ENCODE measurements at regions not wholly inside any gene's neighbourhood (a gene's known extent, or its start where the extent isn't known, plus 50 kb on each side); places are given as distances from the start of the nearest gene placed in this dataset.
"Not testable (repeated sequence)": the region's sequence is repeated elsewhere in the genome, so short reads cannot be mapped to it uniquely, and the experiment has no call there.

GRCh38 chr14:30272848-30273832 is 285.8 kb upstream of the G2E3 start:
- H3K9me3 ChIP-seq (ENCODE audit: control insufficient read depth in 2 of 2, insufficient read depth in 1 of 2, low read depth in 1 of 2, low read length in 1 of 2): no peaks in the 10 kb centered on the region
- 76 to 78% methylated on average over 14 of the region's 14 CpGs for WGBS, 2 donors
- H3K4me1 ChIP-seq (ENCODE audit: control insufficient read depth in 2 of 2, insufficient read depth in 2 of 2, low read length in 1 of 2): no peaks in the 10 kb centered on the region
- no peak overlapping the region for H3K27ac ChIP-seq (ENCODE audit: low read depth in 2 of 2, low read length in 1 of 2)
- H3K4me3 ChIP-seq (ENCODE audit: low read depth in 1 of 2, low read length in 2 of 2): no peak overlapping the region
- no peaks in the 10 kb centered on the region for H3K36me3 ChIP-seq (ENCODE audit: control insufficient read depth in 2 of 2, insufficient read depth in 2 of 2, low read length in 1 of 2)
- no peaks in the 10 kb centered on the region for H3K27me3 ChIP-seq (ENCODE audit: control insufficient read depth in 1 of 2, insufficient read depth in 2 of 2, low read length in 2 of 2)

- 92 to 94% methylated on average over 3 of the region's 3 CpGs for whole genome bisulfite sequencing, 2 donors
- no peaks in the 10 kb centered on the region for H3K4me1 ChIP-seq (ENCODE audit: control insufficient read depth in 2 of 2, insufficient read depth in 2 of 2, low read length in 1 of 2)
- no peak overlapping the region for H3K4me3 ChIP-seq (ENCODE audit: low read depth in 1 of 2, low read length in 2 of 2)
- no peaks in the 10 kb centered on the region for H3K36me3 ChIP-seq (ENCODE audit: control insufficient read depth in 2 of 2, insufficient read depth in 2 of 2, low read length in 1 of 2)
- H3K27me3 ChIP-seq (ENCODE audit: control insufficient read depth in 1 of 2, insufficient read depth in 2 of 2, low read length in 2 of 2): no peaks in the 10 kb centered on the region
- H3K9me3 ChIP-seq (ENCODE audit: control insufficient read depth in 2 of 2, insufficient read depth in 1 of 2, low read depth in 1 of 2, low read length in 1 of 2): no peaks in the 10 kb centered on the region
- no peak overlapping the region for H3K27ac ChIP-seq (ENCODE audit: low read depth in 2 of 2, low read length in 1 of 2)
These were observed 283.4 kb upstream of the G2E3 start for GRCh38 chr14:30275604-30276003.

DNA sequence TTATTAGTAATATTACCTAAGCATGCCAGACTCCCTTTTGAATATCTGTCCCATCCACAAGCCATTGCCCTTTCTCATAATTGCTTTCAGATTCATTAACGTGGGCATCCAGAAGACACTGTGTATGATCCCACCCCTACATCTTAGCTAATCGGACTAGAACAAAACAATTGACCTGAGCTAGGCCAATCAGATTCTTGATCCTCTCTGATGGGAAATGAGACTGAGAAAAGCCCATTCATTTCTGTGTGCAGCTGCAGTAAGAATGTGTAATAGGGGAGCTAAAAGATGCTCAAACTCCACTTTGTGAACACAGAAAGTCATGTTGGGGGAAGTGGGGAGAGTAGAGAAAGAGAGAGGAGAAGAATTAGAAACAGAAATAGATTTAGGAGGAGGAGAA is 281.7 kb upstream of the G2E3 start:
- no peak overlapping the region for H3K4me3 ChIP-seq (ENCODE audit: low read depth in 1 of 2, low read length in 2 of 2)
- no peaks in the 10 kb centered on the region for H3K4me1 ChIP-seq (ENCODE audit: control insufficient read depth in 2 of 2, insufficient read depth in 2 of 2, low read length in 1 of 2)
- no peaks in the 10 kb centered on the region for H3K9me3 ChIP-seq (ENCODE audit: control insufficient read depth in 2 of 2, insufficient read depth in 1 of 2, low read depth in 1 of 2, low read length in 1 of 2)
- H3K27ac ChIP-seq (ENCODE audit: low read depth in 2 of 2, low read length in 1 of 2): no peak overlapping the region
- 72 to 74% methylated on average over 2 of the region's 2 CpGs for WGBS, 2 donors
- no peaks in the 10 kb centered on the region for H3K36me3 ChIP-seq (ENCODE audit: control insufficient read depth in 2 of 2, insufficient read depth in 2 of 2, low read length in 1 of 2)
- H3K27me3 ChIP-seq (ENCODE audit: control insufficient read depth in 1 of 2, insufficient read depth in 2 of 2, low read length in 2 of 2): no peaks in the 10 kb centered on the region

- H3K27me3 ChIP-seq (ENCODE audit: control insufficient read depth in 1 of 2, insufficient read depth in 2 of 2, low read length in 2 of 2); H3K4me3 ChIP-seq (ENCODE audit: low read depth in 1 of 2, low read length in 2 of 2); H3K4me1 ChIP-seq (ENCODE audit: control insufficient read depth in 2 of 2, insufficient read depth in 2 of 2, low read length in 1 of 2); H3K9me3 ChIP-seq (ENCODE audit: control insufficient read depth in 2 of 2, insufficient read depth in 1 of 2, low read depth in 1 of 2, low read length in 1 of 2); H3K27ac ChIP-seq (ENCODE audit: low read depth in 2 of 2, low read length in 1 of 2); H3K36me3 ChIP-seq (ENCODE audit: control insufficient read depth in 2 of 2, insufficient read depth in 2 of 2, low read length in 1 of 2): not testable (repeated sequence)
- 83 to 92% methylated on average over 2 of the region's 2 CpGs for WGBS, 2 donors
These were observed 280.1 kb upstream of the G2E3 start for GRCh38 chr14:30278856-30279255.

- Histone ChIP-seq H3K27me3 (ENCODE audit: control insufficient read depth in 1 of 2, insufficient read depth in 2 of 2, low read length in 2 of 2) (no peaks in the 10 kb centered on the region), H3K36me3 (ENCODE audit: control insufficient read depth in 2 of 2, insufficient read depth in 2 of 2, low read length in 1 of 2) (no peaks in the 10 kb centered on the region), H3K4me1 (ENCODE audit: control insufficient read depth in 2 of 2, insufficient read depth in 2 of 2, low read length in 1 of 2) (no peaks in the 10 kb centered on the region), H3K4me3 (ENCODE audit: low read depth in 1 of 2, low read length in 2 of 2) (no peak overlapping the region), H3K9me3 (ENCODE audit: control insufficient read depth in 2 of 2, insufficient read depth in 1 of 2, low read depth in 1 of 2, low read length in 1 of 2) (no peaks in the 10 kb centered on the region), H3K27ac (ENCODE audit: low read depth in 2 of 2, low read length in 1 of 2) (no peak overlapping the region)
- 51 to 60% methylated on average over 2 of the region's 2 CpGs for WGBS, 2 donors
These were observed 275.0 kb upstream of the G2E3 start for GRCh38 chr14:30283822-30284446.

GRCh38 chr14:30284808-30285207 is 274.1 kb upstream of the G2E3 start:
- Histone ChIP-seq H3K27ac (ENCODE audit: low read depth in 2 of 2, low read length in 1 of 2) (no peak overlapping the region), H3K9me3 (ENCODE audit: control insufficient read depth in 2 of 2, insufficient read depth in 1 of 2, low read depth in 1 of 2, low read length in 1 of 2) (no peaks in the 10 kb centered on the region), H3K4me3 (ENCODE audit: low read depth in 1 of 2, low read length in 2 of 2) (no peak overlapping the region), H3K4me1 (ENCODE audit: control insufficient read depth in 2 of 2, insufficient read depth in 2 of 2, low read length in 1 of 2) (no peaks in the 10 kb centered on the region), H3K36me3 (ENCODE audit: control insufficient read depth in 2 of 2, insufficient read depth in 2 of 2, low read length in 1 of 2) (no peaks in the 10 kb centered on the region), H3K27me3 (ENCODE audit: control insufficient read depth in 1 of 2, insufficient read depth in 2 of 2, low read length in 2 of 2) (no peaks in the 10 kb centered on the region)
- WGBS, 2 donors: 82 to 83% methylated on average over 4 of the region's 4 CpGs

GRCh38 chr14:30287579-30288445 is 271.1 kb upstream of the G2E3 start:
- 84 to 85% methylated on average over 7 of the region's 7 CpGs for WGBS, 2 donors
- H3K4me1 ChIP-seq (ENCODE audit: control insufficient read depth in 2 of 2, insufficient read depth in 2 of 2, low read length in 1 of 2): no peaks in the 10 kb centered on the region
- H3K9me3 ChIP-seq (ENCODE audit: control insufficient read depth in 2 of 2, insufficient read depth in 1 of 2, low read depth in 1 of 2, low read length in 1 of 2): no peaks in the 10 kb centered on the region
- H3K4me3 ChIP-seq (ENCODE audit: low read depth in 1 of 2, low read length in 2 of 2): no peak overlapping the region
- no peak overlapping the region for H3K27ac ChIP-seq (ENCODE audit: low read depth in 2 of 2, low read length in 1 of 2)
- H3K27me3 ChIP-seq (ENCODE audit: control insufficient read depth in 1 of 2, insufficient read depth in 2 of 2, low read length in 2 of 2): no peaks in the 10 kb centered on the region
- H3K36me3 ChIP-seq (ENCODE audit: control insufficient read depth in 2 of 2, insufficient read depth in 2 of 2, low read length in 1 of 2): no peaks in the 10 kb centered on the region

DNA sequence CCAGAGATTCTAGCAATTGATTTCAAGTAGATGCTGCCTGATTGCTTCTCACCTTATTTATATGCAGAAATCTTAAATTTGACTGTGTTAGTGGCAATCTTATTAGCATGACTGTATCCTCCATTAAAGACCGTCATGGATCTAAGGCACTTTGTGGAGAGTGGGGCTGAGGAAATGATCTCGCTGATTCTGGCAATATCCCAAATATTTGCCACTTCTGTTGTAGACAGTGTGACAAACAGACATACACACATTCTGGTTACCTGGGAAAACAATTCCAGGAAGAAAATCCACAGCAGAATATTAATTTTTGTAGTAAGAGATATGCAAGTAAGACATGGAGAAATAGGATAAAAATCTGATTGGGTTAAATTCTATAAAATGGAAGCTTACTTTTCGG is 269.0 kb upstream of the G2E3 start:
- no peaks in the 10 kb centered on the region for H3K36me3 ChIP-seq (ENCODE audit: control insufficient read depth in 2 of 2, insufficient read depth in 2 of 2, low read length in 1 of 2)
- no peak overlapping the region for H3K4me3 ChIP-seq (ENCODE audit: low read depth in 1 of 2, low read length in 2 of 2)
- no peak overlapping the region for H3K27ac ChIP-seq (ENCODE audit: low read depth in 2 of 2, low read length in 1 of 2)
- WGBS, 2 donors: 74 to 77% methylated on average over 3 of the region's 3 CpGs
- no peaks in the 10 kb centered on the region for H3K4me1 ChIP-seq (ENCODE audit: control insufficient read depth in 2 of 2, insufficient read depth in 2 of 2, low read length in 1 of 2)
- no peaks in the 10 kb centered on the region for H3K27me3 ChIP-seq (ENCODE audit: control insufficient read depth in 1 of 2, insufficient read depth in 2 of 2, low read length in 2 of 2)
- H3K9me3 ChIP-seq (ENCODE audit: control insufficient read depth in 2 of 2, insufficient read depth in 1 of 2, low read depth in 1 of 2, low read length in 1 of 2): no peaks in the 10 kb centered on the region

GRCh38 chr14:30291216-30291615 is 267.7 kb upstream of the G2E3 start:
- Histone ChIP-seq H3K9me3 (ENCODE audit: control insufficient read depth in 2 of 2, insufficient read depth in 1 of 2, low read depth in 1 of 2, low read length in 1 of 2) (no peaks in the 10 kb centered on the region), H3K36me3 (ENCODE audit: control insufficient read depth in 2 of 2, insufficient read depth in 2 of 2, low read length in 1 of 2) (no peaks in the 10 kb centered on the region), H3K4me1 (ENCODE audit: control insufficient read depth in 2 of 2, insufficient read depth in 2 of 2, low read length in 1 of 2) (no peaks in the 10 kb centered on the region), H3K27ac (ENCODE audit: low read depth in 2 of 2, low read length in 1 of 2) (no peak overlapping the region), H3K27me3 (ENCODE audit: control insufficient read depth in 1 of 2, insufficient read depth in 2 of 2, low read length in 2 of 2) (no peaks in the 10 kb centered on the region), H3K4me3 (ENCODE audit: low read depth in 1 of 2, low read length in 2 of 2) (no peak overlapping the region)
- WGBS, 2 donors: 38 to 57% methylated on average over 2 of the region's 2 CpGs
